GM21423 (cell line): ENCODE measurements at regions not wholly inside any gene's neighbourhood (a gene's known extent, or its start where the extent isn't known, plus 50 kb on each side); places are given as distances from the start of the nearest gene placed in this dataset.
"Not testable (repeated sequence)": the region's sequence is repeated elsewhere in the genome, so short reads cannot be mapped to it uniquely, and the experiment has no call there.

ENCODE experiments used
- ATAC-seq: cut with Tn5 transposase; IDR thresholded peaks from one replicate; pipeline ENCODE4 v1.9.1; 2021; ENCODE audit warnings: mild to moderate bottlenecking, moderate library complexity; ENCODE audit not compliant: unreplicated experiment

DNA sequence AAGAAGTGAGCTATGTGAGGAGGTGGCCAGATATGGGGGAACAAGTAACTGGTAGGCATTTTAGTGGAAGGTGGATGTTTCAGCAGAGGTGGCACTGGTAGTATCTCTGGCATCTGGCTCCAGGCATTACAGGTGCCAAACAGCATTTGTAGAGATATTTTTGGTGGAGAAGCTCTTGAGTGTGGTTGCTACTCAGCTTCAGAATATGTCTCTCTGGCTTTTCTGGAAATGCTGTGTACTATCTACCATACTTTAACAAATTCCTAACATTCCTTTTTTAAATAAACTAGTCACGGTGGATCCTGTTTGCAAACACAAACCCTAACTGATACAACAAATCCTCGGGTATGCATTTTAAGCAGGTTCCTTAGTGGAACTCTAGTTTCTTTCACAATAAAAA lies 128.0 kb downstream of the BARX2 start:
- ATAC-seq: no peak

DNA sequence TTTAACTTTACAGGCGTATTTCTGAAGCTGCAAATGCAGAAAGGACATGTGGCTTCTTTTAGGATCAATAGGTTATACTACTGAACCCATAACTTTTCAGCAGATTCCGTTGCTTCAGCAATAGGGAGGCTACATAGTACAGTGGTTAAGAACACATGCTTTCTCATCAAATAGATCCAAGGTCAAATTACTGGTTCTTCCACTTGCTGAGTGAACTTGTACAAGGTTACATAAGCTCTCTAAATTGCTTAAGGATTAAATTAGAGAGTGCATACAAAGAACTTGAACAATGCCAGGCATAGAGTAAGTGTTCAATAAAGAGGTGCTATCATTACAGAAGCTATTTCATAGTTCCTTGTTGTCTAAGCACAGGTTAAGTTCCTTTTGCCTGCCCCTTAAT lies 129.6 kb downstream of the BARX2 start:
- no peak for ATAC-seq

- ATAC-seq: no peak
Observed at GRCh38 chr11:129508163-129508562, 132.5 kb downstream of the BARX2 start.

DNA sequence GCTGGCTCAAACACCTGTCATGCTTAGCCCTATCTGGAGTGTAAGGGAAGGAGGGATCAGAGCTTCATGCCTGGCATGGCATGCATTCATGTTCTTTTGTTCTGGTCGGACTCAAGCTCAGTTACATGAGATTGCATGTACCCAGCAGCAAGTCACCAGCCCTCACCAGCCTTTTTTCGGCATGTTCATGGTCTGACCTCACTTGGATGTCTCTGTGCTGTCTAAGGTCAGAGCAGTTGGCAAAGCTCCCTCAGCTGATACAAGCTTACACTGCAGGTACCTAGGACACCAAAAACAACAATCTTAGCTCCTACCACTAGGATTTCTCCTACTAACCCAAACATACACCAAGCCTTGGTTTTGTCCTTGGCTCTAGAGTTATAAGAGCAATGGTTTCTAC lies 152.6 kb downstream of the BARX2 start:
- ATAC-seq: no peak

DNA sequence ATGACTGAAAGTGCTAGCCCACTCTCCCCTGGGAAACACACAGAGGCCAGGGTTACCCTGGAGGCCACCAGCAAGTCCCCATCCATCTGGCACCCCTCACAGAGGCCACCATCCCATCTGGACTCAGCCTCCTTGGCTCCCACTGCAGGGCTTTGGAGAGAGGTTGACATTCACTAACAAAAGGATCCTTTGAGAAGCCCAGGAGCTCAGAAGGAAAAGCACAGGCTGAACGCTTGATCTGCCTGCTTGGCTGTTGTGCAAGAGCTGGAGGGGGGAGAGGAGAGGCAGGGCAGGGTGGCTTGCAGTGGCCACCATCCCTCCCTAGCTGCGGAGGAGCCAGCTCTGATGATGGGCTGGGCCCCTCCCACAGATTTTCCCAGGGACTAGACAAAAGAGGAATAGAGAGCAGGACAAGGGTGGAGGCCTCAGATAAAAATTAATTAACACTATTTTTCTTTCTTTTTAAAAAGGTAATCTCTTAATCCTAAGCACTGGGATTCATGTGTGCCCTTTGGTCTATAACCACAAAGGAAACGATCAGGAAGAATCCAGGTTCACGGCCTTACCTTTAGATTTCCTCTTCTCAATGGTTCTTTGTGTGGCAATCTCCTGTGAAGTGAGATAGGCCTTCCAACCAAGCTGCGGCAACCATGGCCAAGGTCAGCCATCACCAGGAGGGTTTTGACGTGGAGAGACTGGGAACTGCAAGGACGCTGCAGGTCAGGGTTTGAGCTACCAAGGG lies 154.7 kb downstream of the BARX2 start:
- no peak for ATAC-seq

GRCh38 chr11:129533395-129533794 lies 157.7 kb downstream of the BARX2 start:
- ATAC-seq: no peak

DNA sequence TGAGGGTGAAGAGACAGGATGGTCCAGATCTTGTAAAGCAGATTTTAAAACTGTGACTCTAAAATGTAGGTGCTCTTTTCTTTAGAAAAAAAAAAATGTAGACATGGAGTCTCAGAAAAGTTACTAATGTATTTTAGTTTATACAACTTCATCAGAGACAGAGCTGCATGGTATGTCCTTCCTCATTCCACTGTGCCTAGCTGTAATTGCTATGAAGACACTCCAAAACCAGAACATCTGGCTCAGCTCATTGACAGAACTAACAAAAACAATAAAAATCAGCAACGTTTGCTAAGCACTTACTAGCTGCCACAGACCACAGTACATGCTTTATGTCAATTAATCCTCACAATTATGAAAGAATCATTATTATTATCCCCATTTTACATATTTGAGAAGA lies 160.7 kb downstream of the BARX2 start:
- ATAC-seq: no peak

DNA sequence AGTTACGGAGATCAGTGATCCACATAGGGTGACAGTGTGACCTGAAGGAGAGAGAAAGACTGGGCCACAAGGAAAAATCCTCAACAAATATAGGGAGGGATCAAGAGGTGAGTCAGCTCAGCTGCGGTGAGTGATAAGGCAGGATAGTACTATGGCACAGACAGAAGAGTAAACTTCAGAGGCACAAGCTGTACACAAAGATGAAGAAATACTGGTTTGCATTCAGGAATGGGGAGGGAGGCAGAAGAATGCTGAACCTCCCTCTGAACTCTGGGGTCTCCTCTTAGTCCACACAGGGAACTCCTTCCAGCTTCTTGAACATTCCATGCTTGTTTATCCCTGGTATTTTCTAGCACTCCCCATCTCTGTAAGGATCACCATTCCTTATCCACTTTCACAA lies 162.7 kb downstream of the BARX2 start:
- no peak for ATAC-seq

DNA sequence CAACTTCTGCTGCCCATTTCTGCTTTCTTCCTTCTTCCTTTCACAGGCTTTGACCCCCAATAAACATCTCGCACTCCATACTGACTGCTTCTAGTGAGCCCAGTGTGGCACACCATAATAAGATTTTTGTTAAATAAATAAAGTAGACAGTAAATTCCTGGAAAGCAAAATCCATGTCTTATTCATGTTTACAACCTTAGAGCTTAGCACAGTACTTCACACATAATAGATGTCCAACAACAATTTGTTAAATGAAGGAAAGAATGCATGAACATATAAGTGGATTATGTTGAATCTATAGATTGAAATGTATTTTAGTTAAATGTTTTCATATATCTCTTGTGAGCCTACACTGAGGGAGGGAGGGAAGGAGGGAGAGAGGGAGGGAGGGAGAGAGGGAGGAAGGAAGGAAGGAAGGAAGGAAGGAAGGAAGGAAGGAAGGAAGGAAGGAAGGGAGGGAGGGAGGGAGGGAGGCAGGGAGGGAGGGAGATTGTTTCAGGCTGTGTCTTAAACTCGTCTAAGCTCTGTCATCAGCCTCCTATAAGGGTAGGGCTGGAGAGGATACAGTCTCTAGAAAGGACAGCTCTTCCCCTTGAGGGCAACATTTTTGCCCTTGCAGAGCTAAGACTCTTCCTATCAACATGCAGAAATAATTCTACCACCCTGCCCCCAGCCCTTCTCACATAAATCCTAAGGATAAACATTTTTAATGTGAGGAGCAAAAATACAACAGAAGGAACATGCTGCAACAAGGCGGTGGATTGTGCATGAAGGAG lies 168.1 kb downstream of the BARX2 start:
- no peak for ATAC-seq

- ATAC-seq: no peak
Observed at GRCh38 chr11:129544691-129545090, 169.0 kb downstream of the BARX2 start.

DNA sequence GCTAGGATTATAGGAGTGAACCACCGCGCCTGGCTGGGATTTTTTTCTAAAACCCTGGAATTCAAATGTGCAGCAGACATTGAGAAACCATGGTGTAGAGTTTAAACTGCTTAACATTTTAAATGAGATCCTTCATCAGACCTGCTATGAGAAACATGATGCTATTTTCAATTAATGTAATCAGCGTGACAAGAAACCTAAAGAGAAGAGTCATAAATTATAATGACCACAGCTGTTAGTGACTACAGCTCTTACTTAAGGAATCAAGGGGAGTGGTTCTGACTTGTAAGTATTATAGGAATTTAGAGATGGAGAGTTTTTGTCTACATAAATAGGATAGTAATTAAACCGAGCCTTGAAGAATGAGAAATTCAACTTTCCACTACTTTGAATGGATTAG lies 170.6 kb downstream of the BARX2 start:
- no peak for ATAC-seq

GRCh38 chr11:129557421-129557820 lies 181.8 kb downstream of the BARX2 start:
- ATAC-seq: no peak

DNA sequence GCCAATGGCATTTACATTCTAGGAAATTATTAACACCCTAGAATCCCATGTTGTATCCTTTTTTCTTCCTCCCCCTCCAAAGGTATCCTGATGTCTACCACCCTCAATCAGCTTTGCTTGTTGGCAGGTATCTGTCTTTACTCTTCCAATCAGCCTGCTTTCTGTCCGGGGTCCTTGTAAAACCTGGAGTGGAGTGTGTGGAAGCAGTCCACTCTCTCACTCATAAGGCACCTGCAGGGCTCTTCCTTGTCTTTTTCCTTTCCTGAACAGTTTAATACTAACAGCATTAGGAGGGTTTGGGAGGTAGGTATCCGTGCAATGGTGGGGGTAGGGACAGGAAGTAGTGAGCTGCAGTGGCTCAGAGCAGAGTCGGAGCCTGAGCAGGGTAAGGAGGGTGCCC lies 193.4 kb downstream of the BARX2 start:
- no peak for ATAC-seq

DNA sequence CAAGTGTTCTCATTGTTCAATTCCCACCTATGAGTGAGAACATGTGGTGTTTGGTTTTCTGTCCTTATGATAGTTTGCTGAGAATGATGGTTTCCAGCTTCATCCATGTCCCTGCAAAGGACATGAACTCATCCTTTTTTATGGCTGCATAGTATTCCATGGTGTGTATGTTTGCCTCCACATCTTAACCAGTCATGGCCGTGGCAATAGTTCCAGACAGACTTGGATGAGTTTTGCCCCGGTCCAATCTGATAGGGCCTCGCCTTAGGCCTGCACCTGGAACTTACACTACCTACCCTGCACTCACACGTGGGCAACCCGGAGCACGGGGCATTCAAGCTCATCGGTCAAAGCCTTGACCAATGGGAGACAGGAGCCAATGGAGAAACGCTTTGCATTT lies 197.0 kb downstream of the BARX2 start:
- not testable (repeated sequence) for ATAC-seq

DNA sequence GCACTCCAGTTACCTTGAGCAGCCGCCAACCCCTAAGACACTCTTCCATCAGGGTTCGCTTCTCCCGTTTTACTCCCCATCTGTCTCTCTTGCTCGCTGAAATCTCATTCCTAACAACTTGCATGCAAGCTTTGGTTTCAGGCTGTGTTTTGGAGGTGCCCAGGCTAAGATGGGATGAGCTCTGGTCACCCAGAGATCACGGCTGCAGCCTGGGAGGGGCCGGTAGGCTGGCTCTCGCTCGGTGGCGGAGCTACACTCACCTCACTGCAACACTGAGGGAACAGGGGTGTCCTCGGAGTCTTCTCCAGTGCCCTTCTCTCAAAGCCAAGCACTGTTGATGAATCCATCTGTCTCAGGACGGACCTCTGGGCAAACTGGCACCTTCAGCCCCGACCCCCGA lies 197.5 kb downstream of the BARX2 start:
- no peak for ATAC-seq

GRCh38 chr11:129574431-129574830 lies 198.8 kb downstream of the BARX2 start:
- ATAC-seq: no peak

DNA sequence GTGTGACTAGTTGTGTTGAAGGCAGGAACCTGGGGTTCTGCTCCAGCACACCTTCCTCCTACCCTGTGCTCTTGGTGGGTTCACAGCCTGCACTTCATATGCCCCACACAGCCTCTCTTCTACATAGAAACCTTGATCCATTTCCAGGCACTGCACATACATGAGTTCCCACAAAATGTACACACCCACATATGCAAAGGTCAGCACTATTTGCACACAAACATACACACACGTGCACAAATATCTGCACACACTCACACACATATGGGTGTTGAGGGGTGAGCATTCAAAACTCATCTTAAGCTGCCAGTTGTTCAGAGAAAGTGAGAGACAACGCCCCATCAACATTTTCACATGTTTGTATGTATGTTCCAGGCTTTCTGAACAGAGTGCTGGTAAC lies 201.0 kb downstream of the BARX2 start:
- no peak for ATAC-seq

- ATAC-seq: no peak
Observed at GRCh38 chr11:129578006-129578405, 202.4 kb downstream of the BARX2 start.

GRCh38 chr11:129580278-129580677 lies 204.6 kb downstream of the BARX2 start:
- ATAC-seq: no peak

DNA sequence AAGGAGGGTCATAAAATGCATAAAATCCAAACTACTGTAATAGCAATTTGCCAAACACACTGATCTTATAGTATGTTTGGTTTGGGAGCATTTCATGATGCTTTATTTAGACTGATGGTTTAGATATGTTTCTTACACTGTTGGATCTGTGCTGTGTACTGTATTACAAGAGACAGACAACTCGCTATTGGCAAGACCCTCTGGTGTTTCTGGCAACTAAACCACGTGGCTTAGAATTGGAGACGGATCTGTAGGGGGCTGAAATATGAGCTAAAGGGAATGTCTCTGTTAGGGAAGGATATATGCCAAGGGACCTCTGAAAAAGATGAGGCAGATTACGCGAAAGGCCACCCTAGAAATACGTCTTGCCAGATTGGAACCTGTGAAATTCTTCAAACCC lies 208.7 kb downstream of the BARX2 start:
- ATAC-seq: no peak

DNA sequence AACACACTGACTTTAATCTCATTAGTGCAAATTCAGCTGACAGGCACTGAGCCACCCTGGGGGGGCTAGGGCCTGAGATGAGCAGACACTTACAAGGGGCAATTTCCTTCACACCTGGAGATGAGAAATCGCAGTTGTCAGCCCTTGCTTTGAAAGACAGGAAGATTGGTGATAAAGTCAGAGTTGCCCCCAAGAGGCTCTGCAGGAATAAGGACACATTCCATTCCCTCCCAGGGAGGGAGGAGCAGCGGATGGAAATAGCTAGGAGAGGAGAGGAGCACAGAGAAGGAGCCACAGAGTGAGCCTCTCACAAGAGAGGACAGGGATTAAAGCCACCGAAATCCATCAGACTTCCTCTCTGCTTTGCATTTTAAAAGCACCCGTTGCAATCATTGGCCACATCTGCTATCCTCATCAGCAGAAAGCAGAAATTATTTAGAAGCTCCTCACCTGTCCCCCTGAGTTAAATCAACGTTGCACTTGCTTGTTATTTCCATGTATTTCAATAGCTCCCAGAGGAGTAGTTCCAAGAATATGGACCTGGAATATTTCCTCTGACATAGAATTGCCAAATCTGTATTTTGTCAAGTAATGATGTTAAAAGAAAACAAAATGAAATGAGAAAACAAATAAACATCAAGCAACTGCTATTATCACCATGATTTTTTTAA lies 213.7 kb downstream of the BARX2 start:
- ATAC-seq: no peak
